ENCODE measurements at regions not wholly inside any gene's neighbourhood (a gene's known extent, or its start where the extent isn't known, plus 50 kb on each side); places are given as distances from the start of the nearest gene placed in this dataset.
"Not testable (repeated sequence)": the region's sequence is repeated elsewhere in the genome, so short reads cannot be mapped to it uniquely, and the experiment has no call there.

GRCh38 chr4:126364311-126364911 lies 1049.7 kb downstream of the FAT4 start:
- no peak for DNase-seq

- DNase-seq = no peak
Measured at GRCh38 chr4:126369076-126369475, 1054.3 kb downstream of the FAT4 start.

- DNase-seq = no peak
Measured at GRCh38 chr4:126372634-126373033, 1057.9 kb downstream of the FAT4 start.

- DNase-seq = no peak
Measured at GRCh38 chr4:126375462-126376054, 1060.8 kb downstream of the FAT4 start.

GRCh38 chr4:126385954-126386353 lies 1071.2 kb downstream of the FAT4 start:
- DNase-seq = no peak

GRCh38 chr4:126386512-126386911 lies 1071.8 kb downstream of the FAT4 start:
- DNase-seq = no peak

GRCh38 chr4:126395664-126396063 lies 1080.9 kb downstream of the FAT4 start:
- no peak for DNase-seq

GRCh38 chr4:126396121-126396520 lies 1081.4 kb downstream of the FAT4 start:
- DNase-seq = no peak

GRCh38 chr4:126396703-126397102 lies 1081.9 kb downstream of the FAT4 start:
- DNase-seq = no peak

- no peak for DNase-seq
Measured at GRCh38 chr4:126404549-126404948, 1089.8 kb downstream of the FAT4 start.

GRCh38 chr4:126405369-126405982 lies 1090.7 kb downstream of the FAT4 start:
- DNase-seq = no peak

GRCh38 chr4:126409746-126410145 lies 1095.0 kb downstream of the FAT4 start:
- DNase-seq = no peak

GRCh38 chr4:126411047-126411446 lies 1096.3 kb downstream of the FAT4 start:
- no peak for DNase-seq

- DNase-seq = not testable (repeated sequence)
Measured at GRCh38 chr4:126412310-126412709, 1097.6 kb downstream of the FAT4 start.

- DNase-seq = no peak
Measured at GRCh38 chr4:126414741-126415140, 1100.0 kb downstream of the FAT4 start.

- no peak for DNase-seq
Measured at GRCh38 chr4:126419266-126419665, 1104.5 kb downstream of the FAT4 start.

GRCh38 chr4:126427853-126428252 lies 1113.1 kb downstream of the FAT4 start:
- DNase-seq = no peak

GRCh38 chr4:126431049-126431448 lies 1116.3 kb downstream of the FAT4 start:
- DNase-seq = no peak

- no peak for DNase-seq
Measured at GRCh38 chr4:126435491-126435890, 1120.7 kb downstream of the FAT4 start.

GRCh38 chr4:126440297-126440696 lies 1125.5 kb downstream of the FAT4 start:
- no peak for DNase-seq

GRCh38 chr4:126441173-126442035 lies 1126.6 kb downstream of the FAT4 start:
- no peak for DNase-seq

- DNase-seq = no peak
Measured at GRCh38 chr4:126445596-126445995, 1130.8 kb downstream of the FAT4 start.

GRCh38 chr4:126446917-126447316 lies 1132.2 kb downstream of the FAT4 start:
- no peak for DNase-seq

All from occipital lobe (tissue), 1 donor.